ENCODE measurements at regions not wholly inside any gene's neighbourhood (a gene's known extent, or its start where the extent isn't known, plus 50 kb on each side); places are given as distances from the start of the nearest gene placed in this dataset.

GRCh38 chr9:117486426-117486825 is 71.6 kb upstream of the ASTN2 start:
- Histone ChIP-seq H3K4me3 (no peak overlapping the region), H3K27me3 (no peaks in the 10 kb centered on the region), H3K9me3 (no peaks in the 10 kb centered on the region), H3K4me1 (no peaks in the 10 kb centered on the region), H3K27ac (no peak overlapping the region), H3K36me3 (no peaks in the 10 kb centered on the region)
- TF ChIP-seq EP300 (IDR thresholded peaks at IDR 0.05), result no peak
- TF ChIP-seq POLR2A (IDR thresholded peaks at IDR 0.05), result no peak
- TF ChIP-seq CTCF (IDR thresholded peaks at IDR 0.05), result no peak
- DNase-seq (ENCODE audit: low spot score in 2 of 2), result no peak
- 75 to 79% methylated on average over 2 of the region's 2 CpGs for WGBS, 2 donors

GRCh38 chr9:117485176-117485575 is 70.3 kb upstream of the ASTN2 start:
- Histone ChIP-seq H3K27me3 (no peaks in the 10 kb centered on the region), H3K9me3 (no peaks in the 10 kb centered on the region), H3K27ac (no peak overlapping the region), H3K4me1 (no peaks in the 10 kb centered on the region), H3K36me3 (no peaks in the 10 kb centered on the region), H3K4me3 (no peak overlapping the region)
- no peak for DNase-seq (ENCODE audit: low spot score in 2 of 2)
- no peak for TF ChIP-seq CTCF (IDR thresholded peaks at IDR 0.05)
- no peak for TF ChIP-seq EP300 (IDR thresholded peaks at IDR 0.05)
- no peak for TF ChIP-seq POLR2A (IDR thresholded peaks at IDR 0.05)
- 31 to 44% methylated on average over 1 of the region's 1 CpG for WGBS, 2 donors

GRCh38 chr9:117480729-117481128 is 65.9 kb upstream of the ASTN2 start:
- TF ChIP-seq CTCF (IDR thresholded peaks at IDR 0.05) (no peak), EP300 (IDR thresholded peaks at IDR 0.05) (no peak), POLR2A (IDR thresholded peaks at IDR 0.05) (no peak)
- 85 to 94% methylated on average over 2 of the region's 2 CpGs for WGBS, 2 donors

GRCh38 chr9:117480253-117480652 is 65.4 kb upstream of the ASTN2 start:
- no peaks in the 10 kb centered on the region for H3K27me3 ChIP-seq
- H3K4me1 ChIP-seq, result no peaks in the 10 kb centered on the region

More at GRCh38 chr9:117480729-117481128, 65.9 kb upstream of the ASTN2 start:
- Histone ChIP-seq H3K27me3 (no peaks in the 10 kb centered on the region), H3K36me3 (no peaks in the 10 kb centered on the region), H3K27ac (no peak overlapping the region), H3K4me1 (no peaks in the 10 kb centered on the region), H3K4me3 (no peak overlapping the region), H3K9me3 (no peaks in the 10 kb centered on the region)
- DNase-seq (ENCODE audit: low spot score in 2 of 2), result no peak

GRCh38 chr9:117473293-117473692 is 58.4 kb upstream of the ASTN2 start:
- no peak overlapping the region for H3K4me3 ChIP-seq
- no peaks in the 10 kb centered on the region for H3K36me3 ChIP-seq
- DNase-seq (ENCODE audit: low spot score in 2 of 2), result no peak
- H3K4me1 ChIP-seq, result no peaks in the 10 kb centered on the region
- H3K27me3 ChIP-seq, result no peaks in the 10 kb centered on the region
- H3K27ac ChIP-seq, result no peak overlapping the region
- TF ChIP-seq POLR2A (IDR thresholded peaks at IDR 0.05) (no peak), CTCF (IDR thresholded peaks at IDR 0.05) (no peak), EP300 (IDR thresholded peaks at IDR 0.05) (no peak)
- WGBS, 2 donors, result 42 to 51% methylated on average over 1 of the region's 1 CpG
- H3K9me3 ChIP-seq, result no peaks in the 10 kb centered on the region

More at GRCh38 chr9:117480253-117480652, 65.4 kb upstream of the ASTN2 start:
- no peak for TF ChIP-seq CTCF (IDR thresholded peaks at IDR 0.05)
- TF ChIP-seq EP300 (IDR thresholded peaks at IDR 0.05), result no peak
- no peak for TF ChIP-seq POLR2A (IDR thresholded peaks at IDR 0.05)
- no peak for DNase-seq (ENCODE audit: low spot score in 2 of 2)
- H3K9me3 ChIP-seq, result no peaks in the 10 kb centered on the region
- 50 to 59% methylated on average over 2 of the region's 2 CpGs for WGBS, 2 donors
- no peaks in the 10 kb centered on the region for H3K36me3 ChIP-seq
- no peak overlapping the region for H3K27ac ChIP-seq
- no peak overlapping the region for H3K4me3 ChIP-seq
